ENCODE measurements at regions not wholly inside any gene's neighbourhood (a gene's known extent, or its start where the extent isn't known, plus 50 kb on each side); places are given as distances from the start of the nearest gene placed in this dataset.
A peak's percentile ranks its signal among the peaks of the same experiment; 100 is the strongest.

DNA sequence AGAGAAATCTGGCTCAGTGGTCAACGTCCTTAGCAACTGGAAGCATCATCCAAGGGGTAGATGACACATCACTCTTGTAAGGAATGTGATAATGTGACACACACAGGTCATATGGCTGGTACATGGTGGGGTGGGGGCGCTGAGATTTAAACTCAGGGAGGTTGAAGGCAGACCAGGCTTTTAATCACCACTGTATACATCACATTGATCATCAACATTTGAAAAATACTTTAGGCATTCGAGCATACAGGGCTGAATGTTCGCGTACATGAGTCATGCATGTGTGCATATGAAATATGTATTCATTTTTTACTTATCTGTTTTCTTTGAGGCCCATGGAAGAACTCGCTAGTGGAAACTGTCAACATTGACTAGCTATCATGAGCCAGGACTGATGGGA lies 976.4 kb downstream of the VRK1 start:
- DNase-seq (ENCODE audit: low read depth in 4 of 6, low spot score in 6 of 6) = no peak
- no peaks in the 10 kb centered on the region for H3K36me3 ChIP-seq (ENCODE audit: control insufficient read depth, insufficient read depth, low read length)
- no peaks in the 10 kb centered on the region for H3K9me3 ChIP-seq (ENCODE audit: control insufficient read depth, insufficient read depth, low read length)
- no peaks in the 10 kb centered on the region for H3K4me1 ChIP-seq (ENCODE audit: control insufficient read depth, insufficient read depth, low read length)
- no peak overlapping the region for H3K27ac ChIP-seq (ENCODE audit: low read depth, low read length)
- WGBS (ENCODE audit: insufficient coverage) = 78% methylated on average over 1 of the region's 6 CpGs
- H3K4me3 ChIP-seq (ENCODE audit: low read depth, low read length) = no peak overlapping the region
- no peaks in the 10 kb centered on the region for H3K27me3 ChIP-seq (ENCODE audit: control insufficient read depth, insufficient read depth, low read length)

- Histone ChIP-seq H3K27ac (ENCODE audit: low read depth, low read length) (no peak overlapping the region), H3K4me1 (ENCODE audit: control insufficient read depth, insufficient read depth, low read length) (no peaks in the 10 kb centered on the region), H3K27me3 (ENCODE audit: control insufficient read depth, insufficient read depth, low read length) (no peaks in the 10 kb centered on the region), H3K36me3 (ENCODE audit: control insufficient read depth, insufficient read depth, low read length) (no peaks in the 10 kb centered on the region), H3K4me3 (ENCODE audit: low read depth, low read length) (no peak overlapping the region), H3K9me3 (ENCODE audit: control insufficient read depth, insufficient read depth, low read length) (no peaks in the 10 kb centered on the region)
- 89% methylated on average over 5 of the region's 5 CpGs for WGBS (ENCODE audit: insufficient coverage)
- DNase-seq (ENCODE audit: low read depth in 4 of 6, low spot score in 6 of 6) = no peak
Observed at GRCh38 chr14:97776890-97777558, 979.8 kb downstream of the VRK1 start.

DNA sequence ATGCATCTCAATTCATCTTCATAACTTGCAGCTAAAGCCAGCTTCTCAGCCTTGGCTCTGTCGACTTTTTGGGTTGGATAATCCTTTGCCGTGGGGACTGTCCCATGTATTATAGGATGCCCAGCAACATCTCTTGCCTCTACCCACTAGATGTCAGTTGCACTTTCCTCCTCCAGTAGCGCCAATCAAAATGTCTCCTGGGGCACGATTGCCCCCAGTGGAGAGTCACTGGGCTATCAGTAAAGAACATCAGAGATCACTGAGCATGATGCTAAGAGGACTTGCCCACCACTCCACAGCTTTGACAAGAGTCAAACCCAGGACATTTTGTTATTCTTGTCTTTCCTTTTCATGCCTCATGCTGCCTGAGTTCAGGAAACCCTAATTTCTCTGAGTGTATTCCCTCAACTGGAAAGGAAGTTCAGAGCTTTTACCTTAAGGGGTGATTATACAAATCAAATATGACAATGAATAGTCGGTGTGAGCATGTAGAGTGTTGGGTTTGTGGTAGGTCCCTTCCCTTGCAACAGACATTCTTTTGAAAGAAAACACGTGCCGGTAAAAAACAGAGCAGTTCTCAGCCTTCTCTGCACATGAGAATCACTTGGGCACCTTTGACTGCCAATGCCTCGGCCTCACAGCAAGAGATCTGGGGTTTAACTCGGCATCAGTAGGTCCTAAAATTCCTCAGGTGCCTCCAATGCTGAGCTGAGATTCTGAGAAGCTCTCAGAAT lies 980.6 kb downstream of the VRK1 start:
- H3K4me1 ChIP-seq (ENCODE audit: control insufficient read depth, insufficient read depth, low read length) = no peaks in the 10 kb centered on the region
- H3K27ac ChIP-seq (ENCODE audit: low read depth, low read length) = no peak overlapping the region
- DNase-seq (ENCODE audit: low read depth in 4 of 6, low spot score in 6 of 6) = no peak
- H3K4me3 ChIP-seq (ENCODE audit: low read depth, low read length) = no peak overlapping the region
- H3K36me3 ChIP-seq (ENCODE audit: control insufficient read depth, insufficient read depth, low read length) = no peaks in the 10 kb centered on the region
- H3K9me3 ChIP-seq (ENCODE audit: control insufficient read depth, insufficient read depth, low read length) = no peaks in the 10 kb centered on the region
- 88% methylated on average over 7 of the region's 9 CpGs for WGBS (ENCODE audit: insufficient coverage)
- H3K27me3 ChIP-seq (ENCODE audit: control insufficient read depth, insufficient read depth, low read length) = no peaks in the 10 kb centered on the region

DNA sequence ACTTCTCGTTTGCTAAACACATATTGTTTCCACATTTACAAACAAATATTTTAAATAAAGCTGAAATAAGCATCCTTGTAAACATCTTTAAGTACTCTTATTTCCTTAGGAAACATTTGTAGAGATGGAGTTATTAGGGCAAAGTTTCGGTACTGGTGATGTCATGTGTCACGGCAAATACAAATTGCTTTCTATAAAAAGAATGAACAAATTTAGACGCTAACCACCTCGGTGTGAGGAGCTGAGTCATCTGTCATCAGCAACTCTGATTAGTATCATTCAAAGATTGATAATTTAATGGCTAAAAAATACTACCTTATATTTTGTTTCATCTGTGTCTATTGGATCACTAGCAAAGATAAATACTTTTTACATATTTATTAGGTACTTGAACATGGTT lies 982.0 kb downstream of the VRK1 start:
- no peaks in the 10 kb centered on the region for H3K27me3 ChIP-seq (ENCODE audit: control insufficient read depth, insufficient read depth, low read length)
- H3K9me3 ChIP-seq (ENCODE audit: control insufficient read depth, insufficient read depth, low read length) = no peaks in the 10 kb centered on the region
- no peaks in the 10 kb centered on the region for H3K36me3 ChIP-seq (ENCODE audit: control insufficient read depth, insufficient read depth, low read length)
- no peak for DNase-seq (ENCODE audit: low read depth in 4 of 6, low spot score in 6 of 6)
- no peak overlapping the region for H3K4me3 ChIP-seq (ENCODE audit: low read depth, low read length)
- WGBS (ENCODE audit: insufficient coverage) = no CpG with 5 or more reads among the region's 5 CpGs
- no peaks in the 10 kb centered on the region for H3K4me1 ChIP-seq (ENCODE audit: control insufficient read depth, insufficient read depth, low read length)
- H3K27ac ChIP-seq (ENCODE audit: low read depth, low read length) = no peak overlapping the region

DNA sequence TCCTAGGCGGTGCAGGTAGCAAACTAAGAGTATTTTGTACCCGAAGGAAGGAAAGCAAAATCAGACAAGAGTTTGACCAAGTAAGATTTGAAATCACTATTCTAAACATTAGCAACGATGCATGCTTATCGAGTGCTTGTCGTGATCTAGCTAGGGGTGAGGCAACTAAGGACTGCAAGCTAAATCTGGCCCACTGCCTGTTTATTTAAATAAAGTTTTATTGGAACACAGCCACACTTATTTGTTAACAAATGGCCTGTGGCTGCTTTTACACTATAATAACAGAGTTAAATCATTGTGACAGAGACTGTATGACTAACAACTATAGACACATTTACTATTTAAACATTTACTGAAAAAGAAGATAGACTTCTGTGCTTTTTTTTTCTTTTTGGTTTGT lies 983.6 kb downstream of the VRK1 start:
- Histone ChIP-seq H3K9me3 (ENCODE audit: control insufficient read depth, insufficient read depth, low read length) (no peaks in the 10 kb centered on the region), H3K36me3 (ENCODE audit: control insufficient read depth, insufficient read depth, low read length) (no peaks in the 10 kb centered on the region), H3K4me3 (ENCODE audit: low read depth, low read length) (no peak overlapping the region), H3K27me3 (ENCODE audit: control insufficient read depth, insufficient read depth, low read length) (no peaks in the 10 kb centered on the region), H3K27ac (ENCODE audit: low read depth, low read length) (no peak overlapping the region), H3K4me1 (ENCODE audit: control insufficient read depth, insufficient read depth, low read length) (no peaks in the 10 kb centered on the region)
- WGBS (ENCODE audit: insufficient coverage) = 92% methylated on average over 2 of the region's 5 CpGs
- no peak for DNase-seq (ENCODE audit: low read depth in 4 of 6, low spot score in 6 of 6)

DNA sequence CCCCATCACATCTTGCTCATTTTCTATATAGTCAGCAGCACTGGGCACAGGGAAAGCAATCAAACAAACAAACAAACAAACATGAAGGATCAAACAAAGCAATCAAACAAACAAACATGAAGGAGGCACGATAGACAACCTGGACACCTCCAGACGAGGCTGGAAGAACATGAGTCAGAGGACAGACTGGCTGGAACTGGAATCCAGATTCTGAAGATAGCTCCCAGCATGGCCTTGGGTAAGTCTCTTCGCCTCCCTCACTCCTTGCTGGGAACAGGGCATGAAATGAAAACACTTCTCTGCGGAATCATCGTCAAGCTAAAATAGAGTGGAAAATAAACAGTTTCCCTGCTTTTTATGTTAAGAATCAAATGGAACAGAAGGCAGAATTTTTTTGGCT lies 984.8 kb downstream of the VRK1 start:
- H3K36me3 ChIP-seq (ENCODE audit: control insufficient read depth, insufficient read depth, low read length) = no peaks in the 10 kb centered on the region
- WGBS (ENCODE audit: insufficient coverage) = 72% methylated on average over 2 of the region's 5 CpGs

GRCh38 chr14:97782871-97783414 lies 985.8 kb downstream of the VRK1 start:
- no peaks in the 10 kb centered on the region for H3K27me3 ChIP-seq (ENCODE audit: control insufficient read depth, insufficient read depth, low read length)
- H3K4me1 ChIP-seq (ENCODE audit: control insufficient read depth, insufficient read depth, low read length) = no peaks in the 10 kb centered on the region
- no peak overlapping the region for H3K4me3 ChIP-seq (ENCODE audit: low read depth, low read length)
- 86% methylated on average over 6 of the region's 8 CpGs for WGBS (ENCODE audit: insufficient coverage)
- H3K9me3 ChIP-seq (ENCODE audit: control insufficient read depth, insufficient read depth, low read length) = no peaks in the 10 kb centered on the region
- H3K27ac ChIP-seq (ENCODE audit: low read depth, low read length) = no peak overlapping the region
- H3K36me3 ChIP-seq (ENCODE audit: control insufficient read depth, insufficient read depth, low read length) = no peaks in the 10 kb centered on the region
- DNase-seq (ENCODE audit: low read depth in 4 of 6, low spot score in 6 of 6) = no peak

More for the DNA sequence above, 984.8 kb downstream of the VRK1 start:
- Histone ChIP-seq H3K27ac (ENCODE audit: low read depth, low read length) (no peak overlapping the region), H3K4me3 (ENCODE audit: low read depth, low read length) (no peak overlapping the region), H3K4me1 (ENCODE audit: control insufficient read depth, insufficient read depth, low read length) (no peaks in the 10 kb centered on the region), H3K9me3 (ENCODE audit: control insufficient read depth, insufficient read depth, low read length) (no peaks in the 10 kb centered on the region), H3K27me3 (ENCODE audit: control insufficient read depth, insufficient read depth, low read length) (no peaks in the 10 kb centered on the region)
- DNase-seq (ENCODE audit: low read depth in 4 of 6, low spot score in 6 of 6) = no peak

GRCh38 chr14:97785495-97785894 lies 988.3 kb downstream of the VRK1 start:
- no peak for DNase-seq (ENCODE audit: low read depth in 4 of 6, low spot score in 6 of 6)
- H3K36me3 ChIP-seq (ENCODE audit: control insufficient read depth, insufficient read depth, low read length) = no peaks in the 10 kb centered on the region
- no peaks in the 10 kb centered on the region for H3K9me3 ChIP-seq (ENCODE audit: control insufficient read depth, insufficient read depth, low read length)
- H3K4me1 ChIP-seq (ENCODE audit: control insufficient read depth, insufficient read depth, low read length) = no peaks in the 10 kb centered on the region
- no peak overlapping the region for H3K27ac ChIP-seq (ENCODE audit: low read depth, low read length)
- H3K27me3 ChIP-seq (ENCODE audit: control insufficient read depth, insufficient read depth, low read length) = no peaks in the 10 kb centered on the region
- H3K4me3 ChIP-seq (ENCODE audit: low read depth, low read length) = no peak overlapping the region
- WGBS (ENCODE audit: insufficient coverage) = no CpG with 5 or more reads among the region's 1 CpG

GRCh38 chr14:97788364-97788763 lies 991.2 kb downstream of the VRK1 start:
- H3K27ac ChIP-seq (ENCODE audit: low read depth, low read length) = no peak overlapping the region
- DNase-seq (ENCODE audit: low read depth in 4 of 6, low spot score in 6 of 6) = peak in 1 of 6 donors; percentile 6
- no peaks in the 10 kb centered on the region for H3K27me3 ChIP-seq (ENCODE audit: control insufficient read depth, insufficient read depth, low read length)
- H3K9me3 ChIP-seq (ENCODE audit: control insufficient read depth, insufficient read depth, low read length) = no peaks in the 10 kb centered on the region
- H3K4me1 ChIP-seq (ENCODE audit: control insufficient read depth, insufficient read depth, low read length) = no peaks in the 10 kb centered on the region
- H3K36me3 ChIP-seq (ENCODE audit: control insufficient read depth, insufficient read depth, low read length) = no peaks in the 10 kb centered on the region
- H3K4me3 ChIP-seq (ENCODE audit: low read depth, low read length) = no peak overlapping the region

Data from spinal cord (tissue), 9 donors.